Stimulated activated naive CD4-positive, alpha-beta T cell (primary cell): ENCODE measurements at regions not wholly inside any gene's neighbourhood (a gene's known extent, or its start where the extent isn't known, plus 50 kb on each side); places are given as distances from the start of the nearest gene placed in this dataset.
A peak's percentile ranks its signal among the peaks of the same experiment; 100 is the strongest.
"Not testable (repeated sequence)": the region's sequence is repeated elsewhere in the genome, so short reads cannot be mapped to it uniquely, and the experiment has no call there.

Experiments
- DNase-seq, 6 experiments: peaks; one replicate each; lab custom pipeline; 2025; lab: John Stamatoyannopoulos, UW

DNA sequence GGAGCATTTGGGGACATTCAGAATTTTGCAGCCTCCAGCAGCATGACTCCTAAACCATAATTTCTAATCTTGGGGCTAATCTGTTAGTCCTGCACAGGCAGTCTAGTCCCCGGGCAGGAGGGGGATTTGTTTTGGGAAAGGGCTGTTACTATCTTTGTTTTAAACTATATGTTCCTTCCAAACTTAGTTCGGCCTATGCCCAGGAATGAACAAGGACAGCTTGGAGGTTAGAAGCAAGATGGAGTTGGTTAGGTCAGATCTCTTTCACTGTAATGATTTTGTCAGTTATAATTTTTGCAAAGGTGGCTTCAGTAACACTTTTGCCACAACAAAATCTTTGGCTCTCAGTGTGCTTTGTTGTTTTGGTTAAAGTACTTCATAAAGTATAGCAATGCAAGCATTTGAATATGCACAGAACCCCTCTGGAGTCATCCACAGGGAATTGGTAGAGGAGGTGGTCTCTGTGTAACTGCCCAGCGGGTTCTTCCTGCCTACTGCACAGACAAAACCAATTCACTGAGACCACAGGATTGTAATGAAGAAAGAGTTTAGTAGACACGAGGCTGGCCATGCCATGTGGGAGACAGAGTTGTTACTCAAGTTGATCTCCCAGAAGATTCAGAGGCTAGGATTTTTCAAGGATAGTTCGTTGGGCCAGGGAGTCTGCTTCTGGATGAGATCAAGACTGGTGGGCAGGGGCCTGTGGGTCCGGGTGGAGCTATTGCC, 224.1 kb upstream of the MYLIP start:
- no peak for DNase-seq

DNA sequence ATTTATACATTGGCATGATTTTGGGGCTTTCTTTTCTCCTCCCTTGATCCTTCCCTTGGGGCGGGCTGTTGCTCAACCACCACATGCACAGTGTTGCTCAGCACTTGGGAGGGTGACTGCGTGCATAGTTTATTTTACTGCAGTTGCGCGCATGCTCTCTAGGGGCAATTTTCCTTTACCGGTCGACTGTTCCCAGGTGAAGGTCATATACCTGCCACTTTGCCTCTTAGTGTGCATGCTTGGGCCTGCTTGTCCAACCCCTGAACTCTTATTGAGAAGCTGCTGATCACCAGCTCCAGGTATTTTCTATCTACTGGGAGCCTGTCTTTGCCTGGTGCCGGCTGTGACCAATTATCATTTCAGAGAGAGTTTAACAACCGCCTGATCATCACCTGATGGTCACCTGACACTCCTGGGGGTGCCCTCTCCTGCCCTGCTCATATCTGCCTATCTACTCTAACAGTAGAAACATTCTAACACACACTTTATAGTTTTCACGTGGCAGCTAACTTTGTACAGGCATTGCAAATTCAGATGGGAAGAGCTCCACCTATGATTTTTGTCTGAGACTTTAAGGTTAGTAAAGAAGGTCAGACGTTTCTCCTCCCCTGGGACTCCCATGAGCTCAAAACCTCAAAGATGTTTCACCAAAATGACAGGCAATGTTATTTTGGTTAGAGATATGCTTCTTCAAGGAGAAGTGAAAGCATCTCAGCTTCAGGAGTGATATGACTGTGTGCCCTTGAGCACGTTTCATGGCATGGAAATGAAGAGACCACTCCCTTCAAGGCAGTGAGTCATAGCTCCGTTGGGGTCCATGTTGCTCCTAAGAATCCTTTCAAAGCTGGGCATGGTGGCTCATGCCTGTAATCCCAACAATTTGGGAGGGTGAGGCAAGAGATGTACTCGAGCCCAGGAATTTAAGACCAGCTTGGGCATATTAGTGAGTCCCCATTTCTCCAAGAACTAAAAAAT, 227.5 kb upstream of the MYLIP start:
- DNase-seq = no peak

DNA sequence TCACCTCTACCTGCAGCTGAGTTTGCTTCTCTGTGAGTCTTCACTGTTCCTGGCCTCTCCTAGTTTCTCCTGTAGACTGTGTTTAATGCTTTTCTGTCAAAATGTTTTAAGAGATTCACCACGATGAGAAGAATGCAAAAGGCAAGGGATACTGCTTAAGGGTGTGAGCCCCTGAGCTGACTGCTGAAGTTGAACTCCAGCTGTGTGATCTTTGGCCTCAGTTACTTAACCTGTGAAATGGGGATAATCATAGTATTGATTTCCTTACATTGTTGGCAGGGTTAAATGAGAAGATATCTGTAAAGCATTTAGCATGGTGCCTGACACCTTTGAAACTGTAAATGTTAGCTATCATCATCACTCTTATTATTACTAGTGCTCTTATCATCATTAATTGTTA, 230.2 kb upstream of the MYLIP start:
- DNase-seq = no peak

DNA sequence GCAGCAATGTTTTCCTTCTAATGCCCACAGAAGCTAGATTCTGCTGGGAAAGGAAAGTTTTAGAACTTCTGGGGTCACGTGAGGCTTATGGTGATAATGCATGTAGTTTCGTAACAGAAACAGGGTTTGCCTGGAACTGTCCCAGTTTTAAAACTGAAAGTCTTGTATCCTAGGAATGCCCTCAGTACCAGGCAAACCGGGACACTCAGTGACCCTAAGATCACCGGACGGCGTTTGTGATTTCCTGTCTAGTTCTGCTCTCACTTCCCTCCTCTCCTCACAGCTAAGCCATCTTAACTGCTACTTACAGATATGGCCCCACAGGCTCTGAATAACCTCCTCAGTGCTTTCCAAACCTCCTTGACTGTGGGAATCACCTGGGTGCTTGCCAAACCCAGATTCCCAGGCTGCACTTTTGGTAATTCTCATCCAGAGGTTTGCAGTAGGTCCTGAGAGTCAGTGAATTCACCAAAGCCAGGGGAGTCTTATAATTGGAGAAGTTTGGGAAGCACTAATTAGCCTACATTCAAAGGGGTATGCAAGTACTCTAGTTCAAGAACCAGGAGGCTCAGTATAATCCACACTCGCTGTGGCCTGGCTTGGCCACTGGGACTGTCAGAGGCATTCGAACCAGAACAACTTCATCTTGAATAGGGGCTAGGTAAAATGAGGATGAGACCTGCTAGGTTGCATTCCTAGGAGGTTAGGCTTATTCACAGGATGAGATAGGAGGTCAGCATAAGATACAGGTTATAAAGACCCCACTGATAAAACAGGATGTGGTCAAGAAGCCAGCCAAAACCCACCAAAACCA, 231.6 kb upstream of the MYLIP start:
- no peak for DNase-seq

DNA sequence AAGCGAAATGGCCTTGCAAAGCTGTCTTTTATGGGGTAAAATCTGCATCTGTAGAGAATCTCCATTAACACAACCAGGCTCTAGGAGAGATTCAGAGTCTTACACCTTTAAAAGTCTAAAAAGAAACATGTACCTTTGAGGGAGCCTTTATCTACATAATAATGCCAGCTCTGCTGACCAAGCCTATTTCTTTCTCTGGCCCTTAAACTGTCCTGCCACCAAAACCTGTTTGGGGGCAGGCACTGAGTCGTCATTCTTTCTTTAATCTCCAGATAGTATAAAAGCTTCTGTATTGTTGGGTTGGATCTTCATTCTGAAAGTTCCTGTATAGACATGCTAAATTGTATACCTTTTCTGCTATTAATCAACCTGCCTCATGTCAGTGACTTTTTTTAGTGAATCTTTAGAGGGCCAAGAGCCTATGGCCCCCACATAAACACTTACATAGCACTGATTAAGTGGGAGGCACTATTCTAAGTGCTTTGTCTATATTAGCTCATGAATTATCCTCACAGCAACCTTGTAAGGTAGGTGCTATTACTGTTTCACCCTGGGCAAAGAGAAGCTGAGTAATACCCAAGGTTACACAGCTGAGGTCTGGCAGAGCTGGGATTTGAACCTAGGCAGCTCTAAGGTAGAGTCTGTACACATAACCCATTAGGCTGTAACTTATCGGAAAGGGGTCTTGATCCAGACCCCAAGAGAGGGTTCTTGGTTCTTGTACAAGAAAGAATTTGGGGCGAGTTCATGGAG, 232.3 kb upstream of the DTNBP1 start:
- DNase-seq = no peak

DNA sequence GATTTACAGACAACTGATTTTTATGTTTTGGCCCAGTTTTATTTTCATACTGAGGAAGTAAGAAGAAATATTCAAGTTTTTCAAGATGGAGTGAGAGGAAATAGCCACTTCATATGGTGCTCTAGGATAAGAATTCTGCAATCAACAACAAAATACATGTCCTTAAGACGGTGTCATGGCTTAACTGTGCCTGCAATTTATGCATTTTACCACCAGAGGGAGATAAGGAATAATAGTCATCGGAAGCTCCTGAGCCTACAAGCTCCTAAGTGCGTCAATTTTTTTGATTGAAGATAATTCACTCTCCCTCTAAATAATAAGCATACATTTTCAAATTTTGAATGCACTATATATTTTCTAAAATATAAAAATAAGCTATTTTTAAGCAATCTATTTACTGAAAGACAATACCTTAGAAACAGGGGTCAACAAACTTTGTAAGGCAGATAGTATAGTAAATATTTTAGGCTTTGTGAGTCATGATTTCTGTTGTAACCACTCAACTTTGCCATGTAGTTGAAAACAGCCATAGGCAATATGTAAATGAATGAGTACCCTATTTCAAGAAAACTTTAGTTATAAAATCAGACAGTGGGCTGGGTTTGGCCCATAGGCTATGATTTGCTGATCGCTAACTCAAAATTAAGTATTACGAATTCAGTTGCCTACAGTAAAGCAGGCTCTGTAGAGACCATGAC, 230.9 kb upstream of the DTNBP1 start:
- no peak for DNase-seq

DNA sequence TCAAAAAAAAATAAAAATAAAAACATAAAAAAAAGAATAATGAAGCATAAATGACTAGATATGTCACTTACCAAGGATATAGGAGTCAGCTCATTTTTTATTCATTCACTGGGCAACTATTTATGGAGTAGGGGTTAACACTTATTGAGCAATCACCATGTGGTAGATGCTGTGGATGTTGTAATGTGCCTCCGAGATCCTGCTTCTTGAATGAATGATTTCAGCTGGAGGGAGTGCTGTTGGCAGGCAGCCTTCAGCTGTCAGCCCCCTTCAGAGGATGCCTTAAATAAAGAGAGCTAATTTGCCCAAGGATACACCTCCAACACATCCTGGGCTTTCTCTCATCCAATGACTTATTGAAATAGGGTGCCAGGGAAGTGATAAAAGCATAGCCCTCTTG, 229.5 kb upstream of the DTNBP1 start:
- no peak for DNase-seq

DNA sequence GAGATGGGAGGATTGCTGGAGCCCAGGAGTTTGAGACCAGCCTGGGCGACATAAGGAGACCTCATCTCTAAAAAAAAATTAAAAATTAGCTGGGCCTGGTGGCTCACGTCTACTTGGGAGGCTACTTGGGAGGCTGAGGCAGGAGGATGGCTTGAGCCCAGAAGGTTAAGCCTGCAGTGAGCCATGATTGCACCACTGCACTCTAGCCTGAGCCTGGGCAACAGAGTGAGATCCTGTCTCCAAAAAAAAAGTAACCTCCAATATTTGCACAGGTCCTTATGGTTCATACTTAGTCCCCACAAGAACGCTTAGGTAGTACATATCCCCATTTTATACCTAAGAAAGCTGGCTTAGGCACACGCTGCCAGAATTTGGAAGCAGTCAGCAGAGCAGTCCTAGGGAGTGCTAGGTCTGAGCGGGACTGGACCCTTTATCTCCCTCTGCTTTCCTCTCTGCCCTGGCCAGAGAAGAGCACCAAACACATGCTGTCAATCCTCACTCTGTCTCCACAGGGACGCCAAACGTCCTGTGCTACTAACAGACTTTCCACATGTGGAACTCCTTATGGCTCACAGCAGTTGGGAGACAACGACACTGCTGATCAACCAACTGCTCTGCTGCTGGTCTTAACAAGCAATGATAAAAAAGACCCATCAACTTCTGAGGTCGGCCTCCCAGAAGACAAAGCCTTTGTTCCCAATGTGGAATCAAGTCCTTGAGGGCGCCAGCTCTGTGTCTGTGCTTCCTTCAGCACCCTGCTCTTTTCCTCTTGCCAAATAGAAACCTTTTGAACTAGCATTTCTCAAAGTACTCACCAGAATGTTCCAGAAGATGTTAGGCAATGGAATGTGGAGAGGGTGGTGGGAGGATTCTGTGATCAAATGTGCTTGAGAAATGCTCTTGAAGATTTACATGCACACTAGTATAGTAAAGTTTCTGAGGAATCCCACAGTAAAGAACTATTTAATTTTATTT, 226.3 kb upstream of the DTNBP1 start:
- no peak for DNase-seq

DNA sequence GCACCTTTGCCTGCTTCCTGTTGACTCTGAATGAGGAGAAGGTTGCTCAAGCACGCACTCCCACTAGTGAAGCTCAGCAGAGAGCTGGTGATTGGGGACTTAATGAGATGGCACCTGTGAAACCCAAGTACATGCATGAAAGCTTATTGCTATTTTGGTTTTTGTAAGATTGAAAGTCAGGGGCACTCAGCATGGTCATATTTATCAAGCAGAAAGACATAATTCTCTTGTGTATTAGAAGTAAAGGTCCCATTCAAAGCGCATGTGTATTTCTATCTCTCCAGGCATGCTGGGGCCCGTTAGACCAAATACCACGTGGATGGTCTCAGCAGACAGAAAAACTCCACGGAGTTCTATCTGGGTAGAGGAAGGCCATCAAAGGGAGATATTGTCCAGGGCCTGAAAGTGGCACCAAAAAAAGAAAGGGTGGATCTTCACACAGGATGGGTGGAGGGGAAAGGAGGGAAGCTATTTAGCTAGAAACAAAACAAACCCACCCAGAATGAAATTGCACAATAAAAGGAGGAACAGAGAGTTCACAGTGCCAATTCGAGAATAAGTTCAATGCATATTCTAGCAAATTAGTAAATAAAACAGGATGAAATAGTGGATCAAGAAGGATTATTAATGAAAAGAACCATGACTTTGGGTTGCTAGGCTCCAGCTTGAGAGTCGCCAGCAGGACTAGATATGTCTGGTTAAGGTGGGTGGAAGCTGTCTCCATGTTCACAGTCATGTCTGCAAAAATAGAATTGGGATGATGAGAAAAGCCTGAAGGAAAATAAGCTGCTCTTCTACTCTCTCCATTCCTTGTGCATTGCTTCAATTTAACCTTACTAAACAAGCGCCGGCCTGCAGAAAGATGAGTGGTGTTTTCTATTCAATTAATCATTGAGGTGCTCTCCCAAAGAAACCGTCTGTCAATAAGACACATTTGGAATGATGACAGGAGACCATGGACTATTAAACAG, 224.9 kb upstream of the DTNBP1 start:
- no peak for DNase-seq

DNA sequence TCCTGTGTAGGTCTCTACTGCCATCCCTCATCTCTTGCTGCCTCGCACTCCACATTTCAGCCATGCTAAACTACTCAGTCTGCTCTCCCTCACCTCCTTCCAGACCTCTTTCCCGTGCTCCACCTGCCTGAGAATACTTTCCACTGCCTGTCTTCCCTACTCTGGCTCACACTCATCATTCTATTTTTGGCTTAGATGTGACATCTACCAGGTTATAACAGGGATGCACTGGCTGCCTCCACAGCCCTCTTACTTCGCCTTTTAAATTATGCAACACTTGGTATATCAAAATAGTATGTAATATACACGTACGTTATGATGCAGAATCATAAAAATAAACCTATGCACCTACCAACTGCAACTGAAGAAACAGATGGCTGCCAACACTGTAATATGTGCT, 222.8 kb upstream of the DTNBP1 start:
- no peak for DNase-seq

DNA sequence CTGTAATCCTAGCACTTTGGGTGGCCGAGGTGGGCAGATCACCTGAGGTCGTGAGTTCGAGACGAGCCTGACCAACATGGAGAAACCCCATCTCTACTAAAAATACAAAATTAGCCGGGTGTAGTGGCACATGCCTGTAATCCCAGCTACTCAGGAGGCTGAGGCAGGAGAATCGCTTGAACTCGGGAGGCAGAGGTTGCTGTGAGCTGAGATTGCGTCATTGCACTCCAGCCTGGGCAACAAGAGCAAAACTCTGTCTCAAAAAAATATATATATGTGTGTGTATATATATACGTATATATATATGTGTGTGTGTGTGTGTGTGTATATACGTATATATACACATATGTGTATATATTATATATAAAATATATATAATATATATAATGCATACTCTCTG, 220.8 kb upstream of the DTNBP1 start:
- not testable (repeated sequence) for DNase-seq

DNA sequence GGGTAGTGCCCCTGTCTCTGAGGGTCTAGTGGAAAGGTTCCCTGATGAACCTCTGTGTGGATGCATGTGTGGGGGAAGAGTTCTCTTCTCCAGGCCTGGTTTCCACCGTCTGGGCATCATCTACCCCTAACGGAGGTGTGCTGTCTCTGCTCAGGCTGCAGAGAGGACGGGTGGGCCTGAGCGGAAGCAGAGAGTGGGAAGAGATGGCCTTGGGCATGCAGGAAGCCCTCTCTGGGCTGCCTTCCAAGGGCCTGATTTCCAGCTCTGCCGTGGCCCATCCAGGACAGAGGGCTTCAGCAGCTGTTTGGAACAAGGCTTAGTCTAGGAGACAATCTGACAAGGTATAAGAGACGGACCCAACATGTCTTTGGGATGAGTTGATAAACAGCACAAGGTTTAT, 220.1 kb upstream of the DTNBP1 start:
- no peak for DNase-seq

DNA sequence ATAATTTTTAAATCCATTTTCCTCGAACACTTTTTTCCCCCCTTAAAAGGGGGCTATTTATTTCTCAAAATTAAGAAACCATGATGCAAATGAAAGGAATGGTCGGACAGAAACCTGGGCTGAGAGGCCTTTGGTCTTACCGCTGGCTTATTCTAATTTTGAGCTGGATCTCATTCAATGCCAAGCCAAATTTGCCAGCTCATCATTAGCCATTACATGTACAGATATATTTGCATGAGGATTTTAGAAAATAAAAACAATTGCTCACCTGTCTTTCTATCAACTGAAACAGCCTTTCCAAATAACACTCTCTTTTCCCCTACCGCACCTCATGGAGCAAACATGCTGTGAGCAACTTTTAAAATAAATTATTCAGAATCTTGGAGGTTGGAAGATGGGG, 219.5 kb upstream of the DTNBP1 start:
- DNase-seq = no peak

DNA sequence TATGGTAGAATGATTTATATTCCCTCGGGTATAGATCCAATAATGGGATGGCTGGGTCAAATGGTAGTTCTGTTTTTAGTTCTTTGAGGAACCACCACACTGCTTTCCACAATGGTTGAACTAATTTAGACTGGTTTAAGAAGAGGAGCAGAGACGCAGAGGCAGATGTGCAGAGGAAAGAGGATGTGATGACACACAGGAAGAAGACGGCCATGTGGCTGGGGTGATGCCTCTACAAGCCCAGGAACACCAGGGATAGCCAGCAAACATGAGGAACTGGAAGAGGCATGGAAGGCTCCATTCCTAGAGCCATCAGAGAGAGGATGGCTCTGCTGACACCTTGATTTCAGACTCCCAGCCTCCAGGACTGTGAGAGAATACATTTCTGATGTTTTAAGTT, 218.3 kb upstream of the DTNBP1 start:
- DNase-seq = no peak

DNA sequence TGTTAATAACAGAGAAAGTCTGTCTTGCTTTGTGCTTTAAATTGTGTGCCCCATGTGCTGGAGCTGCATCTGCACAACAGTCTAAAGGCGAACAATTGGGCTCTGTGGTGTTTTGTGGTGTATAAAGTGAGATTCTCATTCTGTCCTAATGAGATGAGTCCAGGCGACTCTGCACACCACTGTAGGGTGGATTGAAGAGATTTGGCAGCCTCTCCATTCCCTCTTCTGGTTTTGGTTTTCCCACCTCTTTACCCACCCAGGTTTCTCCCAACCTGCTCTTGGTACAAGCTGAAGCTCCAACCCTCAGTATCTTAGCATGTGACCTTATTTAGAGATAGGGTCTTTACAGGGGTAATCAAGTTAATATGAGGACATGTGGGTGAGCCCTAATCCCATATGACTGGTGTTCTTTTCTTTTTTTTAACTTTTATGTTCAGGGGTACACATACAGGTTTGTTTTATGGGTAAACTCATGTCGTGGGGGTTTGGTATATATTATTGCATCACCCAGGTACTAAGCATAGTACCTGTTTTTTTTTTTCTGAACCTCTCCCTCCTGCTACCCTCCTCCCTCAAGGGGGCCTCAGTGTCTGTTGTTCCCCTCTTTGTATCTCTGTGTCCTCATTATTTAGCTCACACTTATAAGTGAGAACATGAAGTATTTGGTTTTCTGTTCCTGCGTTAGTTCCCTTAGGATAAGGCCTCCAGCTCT, 217.6 kb upstream of the DTNBP1 start:
- DNase-seq = no peak

DNA sequence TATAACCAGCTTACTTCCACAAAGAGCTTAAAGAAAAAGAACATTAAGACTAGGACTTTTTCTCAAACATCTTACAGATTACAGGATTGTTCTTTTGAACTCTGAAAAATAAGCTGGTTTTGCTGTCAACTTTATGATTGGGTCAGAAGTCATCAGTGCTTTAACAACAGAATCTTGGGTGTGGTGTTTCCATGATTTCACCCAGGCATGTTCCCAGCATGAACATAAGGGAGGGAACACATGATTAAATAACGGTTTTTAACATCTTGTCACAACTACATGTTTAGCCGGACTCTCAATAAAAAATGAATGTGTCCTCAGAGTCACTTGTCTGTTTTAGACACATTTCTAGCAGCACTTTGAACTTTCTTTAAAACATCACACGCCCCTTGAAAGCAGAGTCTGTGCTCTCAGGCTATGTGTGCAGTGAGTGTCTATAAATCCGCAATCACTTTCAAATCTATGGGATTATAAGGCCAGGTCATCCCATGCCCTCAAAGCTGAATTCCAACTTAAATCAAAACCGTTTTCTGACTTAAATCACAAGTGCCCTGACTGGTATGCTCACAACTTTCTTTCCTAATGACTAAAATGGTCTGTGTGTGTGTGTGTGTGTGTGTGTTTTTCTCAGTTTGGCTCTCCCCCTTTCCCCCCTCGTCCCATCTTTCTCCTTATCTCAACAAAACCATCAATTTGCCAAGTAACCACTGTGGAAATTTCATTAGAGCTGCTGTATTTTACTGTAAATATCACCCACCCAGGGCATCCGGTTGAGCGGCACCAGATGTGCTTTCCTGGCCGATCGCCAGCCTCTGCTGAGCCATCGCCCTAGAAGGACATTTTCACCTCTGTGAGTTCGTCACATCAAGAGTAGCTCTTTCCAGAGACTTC, 216.8 kb upstream of the DTNBP1 start:
- peak in 3 of 6 experiments; percentile 32 to 61 (median 42) for DNase-seq

DNA sequence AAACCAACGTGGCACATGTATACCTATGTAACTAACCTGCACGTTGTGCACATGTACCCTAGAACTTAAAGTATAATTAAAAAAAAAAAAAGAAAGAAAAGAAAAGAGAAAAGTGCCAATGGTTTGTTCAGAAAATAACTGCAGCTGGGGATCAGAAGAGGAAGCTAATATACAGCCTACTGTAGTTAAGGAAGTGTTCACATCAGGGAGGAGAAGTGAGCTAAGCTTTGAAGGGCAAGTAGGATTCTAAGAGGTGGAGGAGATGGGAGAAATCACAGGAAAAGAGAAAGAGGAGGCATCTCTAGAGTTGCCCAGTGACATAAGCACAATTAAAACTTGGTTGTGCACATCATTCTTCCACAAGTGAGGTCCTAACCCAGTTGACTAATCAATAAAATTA, 214.4 kb upstream of the DTNBP1 start:
- no peak for DNase-seq
